Activated gamma-delta T cell treated with anti-CD3 and anti-CD28 coated beads, Interleukin-2, amount 50 U/mL, for 16 hours (primary cell): ENCODE measurements at regions not wholly inside any gene's neighbourhood (a gene's known extent, or its start where the extent isn't known, plus 50 kb on each side); places are given as distances from the start of the nearest gene placed in this dataset.

Experiments used
- DNase-seq: peaks from one replicate; pipeline ENCODE4 v3.0.0-alpha.2; 2020; ENCODE audit warnings: low read depth

DNA sequence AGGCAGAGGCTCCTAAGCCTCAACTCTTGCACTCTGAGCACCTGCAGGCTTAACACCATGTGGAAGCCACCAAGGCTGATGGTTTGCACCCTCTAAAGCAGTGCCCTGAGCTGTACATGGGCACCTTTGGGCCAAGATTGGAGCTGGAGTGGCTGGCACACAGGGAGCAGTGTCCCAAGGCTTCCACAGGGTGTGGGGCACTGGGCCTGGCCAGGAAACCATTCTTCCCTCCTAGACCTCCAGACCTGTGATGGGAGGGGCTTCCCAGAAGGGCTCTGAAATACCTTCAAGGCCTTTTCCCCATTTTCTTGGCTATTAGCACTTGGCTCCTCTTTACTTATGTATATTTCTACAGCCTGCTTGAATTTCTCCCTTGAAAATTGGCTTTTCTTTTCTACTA lies 67.9 kb upstream of the PPM1J start:
- DNase-seq: no peak

DNA sequence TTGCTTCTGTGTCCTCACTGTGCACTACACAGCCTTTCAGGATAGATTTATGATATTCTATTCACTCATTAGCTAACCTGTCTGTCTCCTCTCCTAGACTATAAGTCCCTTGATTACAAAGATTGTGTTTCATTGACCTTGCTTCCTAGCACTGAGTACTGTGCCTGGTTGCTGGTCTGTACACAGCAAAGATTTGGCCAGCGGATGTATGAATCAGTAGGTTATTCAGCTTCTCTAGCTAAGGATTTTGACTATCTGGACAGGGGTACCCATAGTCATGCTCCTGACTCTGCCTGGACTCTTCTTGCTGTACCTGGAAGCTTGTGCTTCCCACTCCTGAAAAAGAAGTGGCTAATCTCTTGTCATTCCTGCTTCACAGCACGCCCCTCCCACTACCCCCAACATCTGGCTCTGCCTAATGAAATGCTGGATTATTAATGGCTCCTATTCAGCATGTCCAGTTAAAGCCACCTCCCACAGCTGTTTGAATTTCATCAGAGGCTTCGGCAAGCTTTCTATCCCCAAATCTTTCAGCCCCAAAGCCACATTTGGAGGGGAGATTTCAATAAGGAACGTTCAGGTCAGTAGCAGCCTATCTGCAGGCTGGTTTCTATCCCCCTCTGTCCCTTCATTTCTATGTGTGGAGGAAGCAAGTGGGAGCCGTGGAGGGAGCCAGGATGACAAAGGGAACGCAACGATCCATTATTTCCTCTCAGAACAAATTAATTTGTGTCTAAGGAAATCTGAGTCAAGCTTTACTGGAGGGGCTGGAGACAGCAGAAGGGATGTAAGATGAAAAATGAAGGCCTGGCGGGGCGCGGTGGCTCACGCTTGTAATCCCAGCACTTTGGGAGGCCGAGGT lies 64.8 kb upstream of the PPM1J start:
- DNase-seq: no peak

- DNase-seq: no peak
These were observed 63.0 kb upstream of the PPM1J start for GRCh38 chr1:112778137-112778536.

DNA sequence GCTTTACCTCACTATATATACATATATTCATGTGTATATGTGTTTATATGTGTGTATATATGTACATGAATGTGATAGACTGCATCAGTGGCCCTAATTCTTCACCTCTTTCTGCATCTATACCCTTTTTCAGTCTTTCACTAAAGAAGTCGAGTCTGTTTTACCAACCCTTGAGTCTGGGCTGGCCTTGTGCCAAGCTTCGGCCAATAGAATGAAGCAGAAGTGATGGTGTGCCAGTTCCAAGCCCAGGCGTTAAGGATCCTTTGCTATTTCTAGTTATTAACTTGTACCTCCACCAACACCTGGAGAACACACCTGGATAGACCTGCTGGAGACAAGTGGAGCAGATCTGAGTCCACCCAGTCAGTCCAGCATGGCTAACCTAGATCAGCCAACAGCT lies 61.6 kb upstream of the PPM1J start:
- no peak for DNase-seq

GRCh38 chr1:112772781-112773180 lies 57.6 kb upstream of the PPM1J start:
- DNase-seq: no peak

DNA sequence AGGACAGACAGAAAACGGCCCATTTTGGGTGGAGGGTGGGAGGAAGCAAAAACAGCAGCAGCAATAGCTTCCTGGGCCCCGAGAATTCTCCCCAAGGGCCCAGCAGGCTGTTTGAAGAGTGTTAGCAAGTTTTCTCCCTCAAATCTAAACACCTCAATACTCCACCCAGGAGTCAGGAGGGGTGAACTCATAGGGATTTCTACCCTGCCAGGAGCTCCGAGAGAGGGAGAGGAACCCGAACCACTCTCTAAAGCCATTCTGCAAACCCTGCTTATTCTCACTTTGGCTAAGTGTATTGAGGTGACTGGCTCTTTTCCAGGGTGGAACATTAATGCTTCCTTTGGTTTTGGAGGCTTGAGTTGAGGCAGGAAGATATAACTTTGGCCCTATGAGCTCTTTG lies 55.6 kb upstream of the PPM1J start:
- DNase-seq: no peak

GRCh38 chr1:112769611-112770010 lies 54.5 kb upstream of the PPM1J start:
- no peak for DNase-seq

GRCh38 chr1:112767646-112768045 lies 52.5 kb upstream of the PPM1J start:
- DNase-seq: no peak
